OCI-LY3 (cell line): ENCODE measurements at regions not wholly inside any gene's neighbourhood (a gene's known extent, or its start where the extent isn't known, plus 50 kb on each side); places are given as distances from the start of the nearest gene placed in this dataset.

ENCODE experiments used
- H2AFZ ChIP-seq: fragments of 200-600, 300-600 bp; shearing (Covaris generic); 2 replicates; pipeline ENCODE4 v1.6.0; 2014; ENCODE audit warnings: antibody characterized with exemption, low read depth, low read length
- H3K27ac ChIP-seq: fragments of 200-600, 300-600 bp; sonication (generic); 2 replicates; pipeline ENCODE4 v1.5.1; 2014; ENCODE audit warnings: mild to moderate bottlenecking, low read length, moderate library complexity, mixed read lengths
- H3K27me3 ChIP-seq: fragments of 200-600, 300-600 bp; sonication (generic); 2 replicates; pipeline ENCODE4 v1.6.1; 2014; ENCODE audit warnings: low read depth, low read length, mixed read lengths
- H3K36me3 ChIP-seq: fragments of 200-600, 300-600 bp; sonication (generic); replicated peaks from 2 replicates; pipeline ENCODE3; 2014; ENCODE audit warnings: low read depth, low read length, mixed read lengths
- H3K4me1 ChIP-seq: fragments of 300-600, 200-600 bp; sonication (generic); 2 replicates; pipeline ENCODE4 v1.6.1; 2014; ENCODE audit warnings: low read length, mixed read lengths
- H3K4me2 ChIP-seq: fragments of 200-600, 300-600 bp; sonication (generic); 2 replicates; pipeline ENCODE4 v1.6.1; 2014; ENCODE audit warnings: low read length, mixed read lengths
- H3K4me3 ChIP-seq: fragments of 300-600, 200-600 bp; sonication (generic); 2 replicates; pipeline ENCODE4 v1.5.1; 2014; ENCODE audit warnings: antibody characterized with exemption, mild to moderate bottlenecking, low read length, moderate library complexity
- H3K79me2 ChIP-seq: fragments of 300-600, 200-600 bp; shearing (Covaris generic); 2 replicates; pipeline ENCODE4 v1.6.1; 2014; ENCODE audit warnings: mild to moderate bottlenecking, low read length, mixed read lengths
- H3K9ac ChIP-seq: fragments of 300-600, 200-600 bp; shearing (Covaris generic); 2 replicates; pipeline ENCODE4 v1.6.0; 2014; ENCODE audit warnings: mild to moderate bottlenecking, low read length, moderate library complexity
- H3K9me3 ChIP-seq: fragments of 200-600, 300-600 bp; shearing (Covaris generic); 2 replicates; pipeline ENCODE4 v1.6.1; 2014; ENCODE audit warnings: low read length, mixed read lengths; ENCODE audit not compliant: insufficient read depth
- H4K20me1 ChIP-seq: fragments of 200-600, 300-600 bp; sonication (generic); 2 replicates; pipeline ENCODE4 v1.6.1; 2016; ENCODE audit warnings: low read length, mixed read lengths; ENCODE audit not compliant: insufficient read depth
- EZH2phosphoT487 ChIP-seq: fragments of 200-600 bp; shearing (Covaris generic); IDR thresholded peaks from 2 replicates; pipeline ENCODE4 v1.6.1; 2018; ENCODE audit warnings: antibody characterized with exemption, mixed run types, low read depth
- TF ChIP-seq, protein P1 (sequence below): fragments of 200-600, 300-600 bp; sonication (generic); IDR thresholded peaks from 2 replicates; pipeline ENCODE4 v1.5.1; 2014; ENCODE audit warnings: antibody characterized with exemption, low read length, low read depth

DNA sequence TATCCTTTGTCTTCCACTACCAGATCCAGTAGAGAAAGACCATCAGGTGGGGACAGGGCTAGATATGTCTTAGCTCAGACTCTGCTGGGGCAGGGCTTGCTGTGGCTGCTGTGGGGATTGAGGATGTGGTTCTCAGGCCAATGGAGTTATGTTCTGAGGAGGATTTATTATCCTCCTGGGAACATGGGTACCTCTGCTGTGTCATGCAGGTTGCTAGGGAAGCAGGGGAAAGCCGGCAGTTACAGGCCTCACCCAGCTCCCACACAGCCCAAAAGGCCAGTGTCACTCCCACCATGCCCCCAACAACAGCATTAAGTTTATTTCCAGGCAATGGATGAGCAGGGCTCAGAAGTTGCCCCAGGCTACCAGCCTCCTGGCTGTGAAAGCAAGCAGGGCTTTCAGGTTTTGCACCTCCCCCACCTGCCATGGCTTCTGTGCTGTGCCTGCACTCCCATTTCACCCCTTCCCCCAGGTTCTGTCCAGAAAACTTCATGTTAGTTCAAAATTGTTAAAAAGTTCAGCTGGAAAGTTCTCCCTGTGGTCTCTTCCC lies 879.9 kb downstream of the ARAP2 start:
- no peaks in the 10 kb centered on the region for H3K79me2 ChIP-seq
- H3K36me3 ChIP-seq: no peaks in the 10 kb centered on the region
- no peaks in the 10 kb centered on the region for H3K27me3 ChIP-seq
- H3K4me2 ChIP-seq: no peak overlapping the region
- no peaks in the 10 kb centered on the region for H3K9me3 ChIP-seq
- no peak overlapping the region for H3K9ac ChIP-seq
- H2AFZ ChIP-seq: no peak overlapping the region; the same call in 1 of the 2 replicates
- no peak overlapping the region for H3K27ac ChIP-seq
- no peaks in the 10 kb centered on the region for H3K4me1 ChIP-seq
- TF ChIP-seq EZH2phosphoT487: no peak
- TF ChIP-seq, protein P1, sequence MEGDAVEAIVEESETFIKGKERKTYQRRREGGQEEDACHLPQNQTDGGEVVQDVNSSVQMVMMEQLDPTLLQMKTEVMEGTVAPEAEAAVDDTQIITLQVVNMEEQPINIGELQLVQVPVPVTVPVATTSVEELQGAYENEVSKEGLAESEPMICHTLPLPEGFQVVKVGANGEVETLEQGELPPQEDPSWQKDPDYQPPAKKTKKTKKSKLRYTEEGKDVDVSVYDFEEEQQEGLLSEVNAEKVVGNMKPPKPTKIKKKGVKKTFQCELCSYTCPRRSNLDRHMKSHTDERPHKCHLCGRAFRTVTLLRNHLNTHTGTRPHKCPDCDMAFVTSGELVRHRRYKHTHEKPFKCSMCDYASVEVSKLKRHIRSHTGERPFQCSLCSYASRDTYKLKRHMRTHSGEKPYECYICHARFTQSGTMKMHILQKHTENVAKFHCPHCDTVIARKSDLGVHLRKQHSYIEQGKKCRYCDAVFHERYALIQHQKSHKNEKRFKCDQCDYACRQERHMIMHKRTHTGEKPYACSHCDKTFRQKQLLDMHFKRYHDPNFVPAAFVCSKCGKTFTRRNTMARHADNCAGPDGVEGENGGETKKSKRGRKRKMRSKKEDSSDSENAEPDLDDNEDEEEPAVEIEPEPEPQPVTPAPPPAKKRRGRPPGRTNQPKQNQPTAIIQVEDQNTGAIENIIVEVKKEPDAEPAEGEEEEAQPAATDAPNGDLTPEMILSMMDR: no peak
- H3K4me3 ChIP-seq: no peak overlapping the region
- no peaks in the 10 kb centered on the region for H4K20me1 ChIP-seq

DNA sequence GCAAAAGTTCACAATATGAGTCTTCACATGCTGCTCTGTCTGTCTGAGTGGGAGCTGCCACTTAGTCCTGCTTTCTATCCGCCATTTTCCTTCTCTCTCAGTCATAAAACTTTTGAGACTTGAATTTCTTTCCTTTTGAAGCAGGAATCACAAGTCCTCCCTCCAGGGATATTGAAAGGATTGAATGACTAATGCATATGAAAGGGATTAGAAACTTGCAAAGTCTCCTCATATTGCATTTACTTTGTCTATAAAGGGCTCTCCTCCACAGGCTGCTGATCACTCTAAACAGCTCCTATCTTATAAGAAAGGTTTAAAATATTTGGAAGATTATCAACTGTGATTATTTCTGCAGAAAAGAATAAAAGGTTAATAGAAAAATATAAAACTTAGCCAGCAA lies 879.1 kb downstream of the ARAP2 start:
- H4K20me1 ChIP-seq: no peaks in the 10 kb centered on the region
- no peak overlapping the region for H3K27ac ChIP-seq
- H2AFZ ChIP-seq: peak overlapping the region; percentile 54; the same call in 1 of the 2 replicates
- no peaks in the 10 kb centered on the region for H3K36me3 ChIP-seq
- H3K9ac ChIP-seq: no peak overlapping the region
- H3K27me3 ChIP-seq: no peaks in the 10 kb centered on the region
- no peaks in the 10 kb centered on the region for H3K4me1 ChIP-seq
- no peaks in the 10 kb centered on the region for H3K9me3 ChIP-seq
- H3K79me2 ChIP-seq: no peaks in the 10 kb centered on the region
- TF ChIP-seq EZH2phosphoT487: no peak
- TF ChIP-seq, protein P1: no peak
- H3K4me2 ChIP-seq: no peak overlapping the region
- no peak overlapping the region for H3K4me3 ChIP-seq

DNA sequence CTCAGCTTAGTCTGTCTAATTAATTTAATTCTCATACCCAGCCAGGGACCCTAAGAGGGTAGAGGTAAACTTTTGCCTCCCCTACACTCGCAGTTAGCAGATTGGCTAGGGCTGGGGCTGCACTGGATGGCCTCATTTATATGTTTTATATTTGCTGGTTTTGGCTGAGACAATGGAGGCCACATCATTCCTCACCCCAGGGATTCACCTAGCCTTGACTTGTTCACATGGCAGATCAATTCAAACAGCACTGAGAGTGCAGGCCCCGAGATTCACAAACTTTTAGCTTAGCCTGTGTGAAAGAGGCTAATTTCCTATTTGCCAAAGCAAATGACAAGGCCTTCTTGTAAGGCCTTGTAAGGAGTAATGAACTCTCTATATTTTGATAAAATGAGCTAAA lies 844.4 kb downstream of the ARAP2 start:
- no peak overlapping the region for H3K4me3 ChIP-seq

DNA sequence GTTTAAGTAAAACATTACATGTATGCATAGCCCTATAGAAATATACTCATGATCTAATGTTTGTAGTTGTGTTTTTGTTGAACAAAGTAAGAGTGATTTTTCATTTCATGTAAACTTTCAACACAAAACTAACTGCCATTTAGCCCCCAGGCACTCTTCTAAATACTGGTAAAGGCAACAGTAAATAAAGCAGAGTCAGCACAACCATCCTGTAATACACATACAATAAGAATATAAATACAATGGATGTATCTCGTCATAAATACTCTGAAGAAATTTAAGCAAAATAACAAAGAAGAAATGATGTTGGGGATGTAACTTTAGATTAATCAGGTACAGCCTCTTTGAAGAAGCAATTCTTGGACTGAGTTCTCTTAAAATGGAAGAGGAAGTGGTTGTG lies 821.2 kb downstream of the ARAP2 start:
- Histone ChIP-seq H3K9ac (no peak overlapping the region), H3K27me3 (no peaks in the 10 kb centered on the region), H3K27ac (no peak overlapping the region), H3K36me3 (no peaks in the 10 kb centered on the region), H3K4me3 (no peak overlapping the region), H2AFZ (no peak overlapping the region), H3K4me1 (no peaks in the 10 kb centered on the region), H3K9me3 (no peaks in the 10 kb centered on the region), H3K79me2 (no peaks in the 10 kb centered on the region), H3K4me2 (no peak overlapping the region), H4K20me1 (no peaks in the 10 kb centered on the region)
- TF ChIP-seq, protein P1: no peak
- TF ChIP-seq EZH2phosphoT487: no peak

More for the DNA sequence above, 844.4 kb downstream of the ARAP2 start:
- Histone ChIP-seq H3K4me1 (no peaks in the 10 kb centered on the region), H3K4me2 (no peak overlapping the region), H3K9me3 (no peaks in the 10 kb centered on the region), H3K27ac (no peak overlapping the region), H3K9ac (no peak overlapping the region), H4K20me1 (no peaks in the 10 kb centered on the region), H3K79me2 (no peaks in the 10 kb centered on the region), H2AFZ (peak overlapping the region; percentile 68), H3K36me3 (no peaks in the 10 kb centered on the region), H3K27me3 (no peaks in the 10 kb centered on the region)
- no peak for TF ChIP-seq EZH2phosphoT487
- TF ChIP-seq, protein P1: no peak
